ENCODE measurements at regions not wholly inside any gene's neighbourhood (a gene's known extent, or its start where the extent isn't known, plus 50 kb on each side); places are given as distances from the start of the nearest gene placed in this dataset.

- no peaks in the 10 kb centered on the region for H3K27me3 ChIP-seq (replicated peaks in 1 of 2; ENCODE audit: control insufficient read depth in 2 of 2, insufficient read depth in 2 of 2, low read length in 1 of 2)
- no TSS peak for BruUV-seq (replicated peaks)
- intact Hi-C loops (cut with micrococcal nuclease; ENCODE audit: unreplicated experiment), result no loop called here
- H4K20me1 ChIP-seq (ENCODE audit: control insufficient read depth, insufficient read depth), result no peaks in the 10 kb centered on the region
- ChIA-PET SMC1A (ENCODE audit: uncharacterized antibody, unreplicated experiment) (interaction anchor here (1.1 kb wide), 1 partner anchor 9 kb away, joined by 4 read pairs; no protein-coding TSS in a partner anchor), CTCF (no interaction called here), POLR2A (no interaction called here), RAD21 (ENCODE audit: unreplicated experiment) (no interaction called here)
- FAIRE-seq (no peak), ATAC-seq (no peak), DNase-seq (ENCODE audit: low read depth, low spot score) (no peak)
- H3K4me1 ChIP-seq (ENCODE audit: control insufficient read depth, insufficient read depth, low read length), result no peaks in the 10 kb centered on the region
- H3K4me3 ChIP-seq, result no peak overlapping the region
- H3K9ac ChIP-seq (ENCODE audit: control insufficient read depth, insufficient read depth, low read length), result no peak overlapping the region
- H3K9me3 ChIP-seq (replicated peaks; ENCODE audit: control insufficient read depth, insufficient read depth, low read length), result no peaks in the 10 kb centered on the region
- in situ Hi-C loops (cut with MboI), result no loop called here
- no peaks in the 10 kb centered on the region for H3K79me2 ChIP-seq (ENCODE audit: control insufficient read depth, insufficient read depth, low read length)
- H3K36me3 ChIP-seq (ENCODE audit: control insufficient read depth in 2 of 2, insufficient read depth in 2 of 2, low read length in 1 of 2), result no peaks in the 10 kb centered on the region
- no peak overlapping the region for H3K4me2 ChIP-seq (ENCODE audit: control insufficient read depth, insufficient read depth)
- 15% methylated on average over 1 of the region's 1 CpG for WGBS (ENCODE audit: insufficient coverage, insufficient replicate concordance, low lambda C conversion rate, missing lambda C conversion rate)
- no peak overlapping the region for H2AFZ ChIP-seq (ENCODE audit: control insufficient read depth, low read depth, low read length)
- H3K27ac ChIP-seq (ENCODE audit: control insufficient read depth, insufficient read depth), result no peak overlapping the region
- TF ChIP-seq NBN (IDR thresholded peaks at IDR 0.05), result no peak
- no peak for TF ChIP-seq PAX5 (IDR thresholded peaks at IDR 0.05; ENCODE audit: borderline replicate concordance, low read depth, low read length)
- TF ChIP-seq CBX3 (IDR thresholded peaks at IDR 0.05; ENCODE audit: borderline replicate concordance, low read depth), result no peak
- TF ChIP-seq MEF2A (IDR thresholded peaks at IDR 0.05; ENCODE audit: insufficient read depth, low read depth, low read length), result no peak
- no peak for TF ChIP-seq CTCF (IDR thresholded peaks at IDR 0.05 in 2 of 3, conservative IDR thresholded peaks at IDR 0.05 in 1 of 3; ENCODE audit: control insufficient read depth in 2 of 3, extremely low read depth in 1 of 3, insufficient read depth in 1 of 3, low read depth in 3 of 3, low read length in 3 of 3)
- no peak for TF ChIP-seq NFIC (IDR thresholded peaks at IDR 0.05; ENCODE audit: low read depth, low read length)
- TF ChIP-seq PRDM15 (CRISPR knock-in tag; IDR thresholded peaks at IDR 0.05), result no peak
- no peak for TF ChIP-seq CUX1 (IDR thresholded peaks at IDR 0.05; ENCODE audit: insufficient replicate concordance, low read depth, low read length)
- TF ChIP-seq GATAD2B (conservative IDR thresholded peaks at IDR 0.05; ENCODE audit: low read depth), result no peak
- no peak for TF ChIP-seq ATF7 (IDR thresholded peaks at IDR 0.05; ENCODE audit: low read depth)
- TF ChIP-seq PKNOX1 (IDR thresholded peaks at IDR 0.05), result no peak
- TF ChIP-seq WRNIP1 (IDR thresholded peaks at IDR 0.05; ENCODE audit: borderline replicate concordance, low read depth, low read length), result no peak
- TF ChIP-seq HDAC2 (IDR thresholded peaks at IDR 0.05), result no peak
- no peak for TF ChIP-seq POLR2A (IDR thresholded peaks at IDR 0.05; ENCODE audit: low read depth, low read length)
These were observed 664.4 kb downstream of the DSC3 start for GRCh38 chr18:30378097-30378496.
